HG02938 (cell line): ENCODE measurements at regions not wholly inside any gene's neighbourhood (a gene's known extent, or its start where the extent isn't known, plus 50 kb on each side); places are given as distances from the start of the nearest gene placed in this dataset.
"Not testable (repeated sequence)": the region's sequence is repeated elsewhere in the genome, so short reads cannot be mapped to it uniquely, and the experiment has no call there.

Source experiments
- ATAC-seq: cut with Tn5 transposase; IDR thresholded peaks from one replicate; pipeline ENCODE4 v1.9.1; 2021; ENCODE audit warnings: mild to moderate bottlenecking, moderate library complexity; ENCODE audit not compliant: unreplicated experiment

GRCh38 chr21:38916214-38916964 is 110.7 kb downstream of the ETS2 start:
- no peak for ATAC-seq

GRCh38 chr21:38915546-38915945 is 109.8 kb downstream of the ETS2 start:
- no peak for ATAC-seq

GRCh38 chr21:38914528-38915293 is 109.0 kb downstream of the ETS2 start:
- ATAC-seq = no peak

GRCh38 chr21:38913893-38914527 is 108.3 kb downstream of the ETS2 start:
- ATAC-seq = no peak

GRCh38 chr21:38913120-38913892 is 107.6 kb downstream of the ETS2 start:
- no peak for ATAC-seq

- no peak for ATAC-seq
These were observed 107.0 kb downstream of the ETS2 start for GRCh38 chr21:38912789-38913119.

DNA sequence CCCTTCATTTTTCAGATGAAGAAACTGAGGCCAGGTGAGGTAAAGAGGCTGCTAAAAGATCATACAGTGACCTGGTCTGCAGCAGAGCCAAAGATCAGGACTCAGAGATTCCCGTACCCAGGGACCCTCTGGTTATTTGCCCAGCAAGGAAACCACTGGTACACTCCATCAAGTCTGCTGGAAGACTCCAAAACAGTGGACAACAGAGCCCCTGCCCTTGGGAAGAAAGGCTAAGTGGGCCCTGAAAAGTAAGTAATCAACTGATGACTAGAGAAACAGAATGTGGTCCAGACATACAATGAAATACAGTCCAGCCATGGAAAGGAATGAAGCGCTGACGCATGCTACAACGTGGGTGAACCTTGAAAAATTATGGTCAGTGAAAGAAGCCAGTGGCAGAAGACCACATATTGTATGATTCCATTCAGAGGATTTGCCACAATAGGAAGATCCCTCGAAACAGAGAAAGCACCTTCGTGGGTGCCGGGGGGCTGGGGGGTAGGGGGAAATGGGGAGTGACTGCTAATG is 106.4 kb downstream of the ETS2 start:
- no peak for ATAC-seq

- no peak for ATAC-seq
These were observed 105.9 kb downstream of the ETS2 start for GRCh38 chr21:38911484-38912101.

DNA sequence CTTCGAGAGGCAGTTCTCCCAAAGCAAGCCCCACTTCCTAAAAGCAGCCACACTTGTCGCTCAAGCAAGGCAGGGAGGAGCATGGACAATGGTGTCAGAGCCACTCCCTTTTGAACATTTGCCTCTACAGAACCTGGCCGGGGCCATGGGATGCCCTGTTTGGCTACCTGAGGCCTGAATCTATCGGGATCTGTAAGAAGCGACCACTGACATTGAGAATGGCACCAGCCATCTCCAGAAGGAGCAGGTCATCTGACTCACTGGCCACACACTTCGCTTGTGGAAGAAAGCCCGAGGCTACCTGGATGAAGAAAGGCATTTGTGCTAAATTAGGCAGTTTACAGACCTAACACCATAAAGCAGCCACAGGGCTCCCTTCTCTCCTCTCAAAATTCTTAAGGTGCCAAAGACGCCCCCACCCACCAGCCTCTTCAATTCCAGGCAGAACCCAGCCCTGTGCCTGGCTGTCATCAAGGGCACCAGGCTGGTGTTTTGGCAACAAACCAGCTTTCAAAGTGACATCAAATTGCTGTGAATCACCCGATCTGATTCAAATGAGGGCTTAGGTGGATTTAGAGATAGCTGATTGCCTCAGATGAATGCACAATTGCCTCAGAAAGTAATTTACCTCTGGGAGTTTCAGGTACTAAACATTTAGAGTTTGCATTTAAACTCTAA is 104.8 kb downstream of the ETS2 start:
- no peak for ATAC-seq

- ATAC-seq = no peak
These were observed 104.2 kb downstream of the ETS2 start for GRCh38 chr21:38909929-38910328.

GRCh38 chr21:38909109-38909508 is 103.4 kb downstream of the ETS2 start:
- no peak for ATAC-seq

DNA sequence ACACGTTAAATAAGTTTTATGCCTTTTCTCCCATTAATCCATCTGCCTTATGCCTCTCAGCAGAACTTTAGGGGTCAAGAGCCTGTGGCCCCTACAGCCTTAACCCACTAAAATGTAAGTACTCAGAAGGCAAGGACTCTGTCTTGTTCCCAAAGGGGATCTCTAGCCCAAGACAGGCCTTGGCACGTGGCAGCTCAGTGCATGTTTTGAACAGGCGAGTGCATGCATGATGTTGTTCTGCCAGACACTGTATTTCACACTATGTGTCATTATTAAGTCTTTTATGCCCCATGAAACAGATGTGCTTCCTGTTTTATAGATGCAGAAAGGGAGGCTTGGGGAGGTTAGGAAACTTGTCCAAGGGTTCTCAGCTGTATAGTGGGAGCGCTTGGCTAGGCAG is 102.8 kb downstream of the ETS2 start:
- no peak for ATAC-seq

DNA sequence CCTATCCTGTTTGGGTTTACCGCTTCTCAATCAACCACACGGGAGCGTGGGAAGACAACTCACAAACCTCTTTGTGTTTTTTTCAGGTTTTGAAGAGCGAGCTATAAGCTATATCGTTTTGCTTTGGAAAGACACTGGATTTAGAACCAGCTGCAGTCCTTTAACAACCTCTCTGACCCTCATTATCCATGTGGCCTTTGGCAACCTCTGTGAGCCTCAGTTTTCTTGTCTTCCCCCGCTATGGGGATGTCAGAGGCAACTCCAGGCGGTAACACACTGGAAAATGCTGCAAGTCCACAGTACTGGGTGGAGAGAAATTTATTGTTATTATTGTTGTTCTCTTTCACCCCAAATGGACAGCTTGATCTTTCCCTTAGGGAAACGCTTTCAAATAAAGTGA is 100.0 kb downstream of the ETS2 start:
- ATAC-seq = no peak

DNA sequence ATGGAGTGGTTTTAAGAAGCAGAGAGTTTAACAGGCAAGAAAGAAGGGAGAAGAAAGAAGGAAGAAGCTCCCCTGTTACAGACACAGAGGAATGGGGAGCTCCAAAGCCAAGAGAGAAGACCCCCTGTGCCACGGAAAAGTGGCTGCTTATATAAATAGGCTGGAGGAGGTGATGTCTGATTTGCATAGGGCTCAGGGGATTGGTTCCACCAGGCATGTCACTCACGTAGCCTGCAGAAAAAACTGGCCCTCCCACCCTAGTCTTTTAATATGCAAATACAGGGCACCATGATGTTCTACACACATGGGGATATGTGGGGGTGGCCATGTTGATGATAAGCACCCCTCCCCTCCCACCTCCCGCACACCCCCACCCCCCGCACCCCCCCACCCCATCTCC is 99.6 kb downstream of the ETS2 start:
- ATAC-seq = no peak

GRCh38 chr21:38903690-38904139 is 98.0 kb downstream of the ETS2 start:
- no peak for ATAC-seq

- no peak for ATAC-seq
These were observed 97.1 kb downstream of the ETS2 start for GRCh38 chr21:38902608-38903445.

DNA sequence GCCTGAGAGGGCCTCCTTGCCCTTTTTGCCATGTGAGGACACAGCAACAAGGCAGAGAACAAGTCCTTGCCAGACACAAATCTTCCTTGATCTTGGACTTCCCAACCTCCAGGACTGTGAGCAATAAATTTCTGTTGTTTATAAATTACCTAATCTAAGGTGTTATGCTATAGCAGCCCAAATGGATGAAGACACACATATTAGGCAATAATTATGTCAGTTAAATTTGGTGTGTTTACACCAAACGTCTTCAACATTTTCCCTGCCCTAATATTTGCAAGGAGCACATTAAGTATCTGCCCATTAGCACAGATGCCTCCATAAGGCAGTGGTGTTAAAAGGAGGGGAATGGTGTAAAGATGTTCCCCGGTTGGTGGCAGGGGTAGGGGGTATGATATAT is 94.8 kb downstream of the ETS2 start:
- no peak for ATAC-seq

- not testable (repeated sequence) for ATAC-seq
These were observed 94.3 kb downstream of the ETS2 start for GRCh38 chr21:38899985-38900384.
